Muscle layer of colon (tissue), 2 donors: ENCODE measurements at regions not wholly inside any gene's neighbourhood (a gene's known extent, or its start where the extent isn't known, plus 50 kb on each side); places are given as distances from the start of the nearest gene placed in this dataset.

ENCODE experiments used
- H3K27ac ChIP-seq: one replicate; pipeline ENCODE4 v1.7.0; 2013; ENCODE audit warnings: low read depth, mild to moderate bottlenecking, low read length, moderate library complexity
- H3K27me3 ChIP-seq, 2 donors: one replicate each; pipeline ENCODE4 v1.7.0; 2013; ENCODE audit warnings: low read length in 2 of 2, mild to moderate bottlenecking in 2 of 2; ENCODE audit not compliant: insufficient read depth in 2 of 2, control insufficient read depth in 1 of 2
- H3K36me3 ChIP-seq: one replicate; pipeline ENCODE4 v1.7.0; 2013; ENCODE audit warnings: mild to moderate bottlenecking, low read length; ENCODE audit not compliant: insufficient read depth
- H3K4me1 ChIP-seq: one replicate; pipeline ENCODE4 v1.7.0; 2013; ENCODE audit warnings: mild to moderate bottlenecking, low read length; ENCODE audit not compliant: insufficient read depth
- H3K4me3 ChIP-seq, 2 donors: one replicate each; pipeline ENCODE4 v1.7.0; 2013; ENCODE audit warnings: low read length in 2 of 2, low read depth in 1 of 2, mild to moderate bottlenecking in 1 of 2, moderate library complexity in 1 of 2
- H3K9ac ChIP-seq: one replicate; pipeline ENCODE4 v1.7.0; 2013; ENCODE audit warnings: low read length
- H3K9me3 ChIP-seq: one replicate; pipeline ENCODE4 v1.7.0; 2013; ENCODE audit warnings: mild to moderate bottlenecking, low read length
- donor health status: abdominal sarcoma.
- donor health status: Adenocarcinoma of cecum.

DNA sequence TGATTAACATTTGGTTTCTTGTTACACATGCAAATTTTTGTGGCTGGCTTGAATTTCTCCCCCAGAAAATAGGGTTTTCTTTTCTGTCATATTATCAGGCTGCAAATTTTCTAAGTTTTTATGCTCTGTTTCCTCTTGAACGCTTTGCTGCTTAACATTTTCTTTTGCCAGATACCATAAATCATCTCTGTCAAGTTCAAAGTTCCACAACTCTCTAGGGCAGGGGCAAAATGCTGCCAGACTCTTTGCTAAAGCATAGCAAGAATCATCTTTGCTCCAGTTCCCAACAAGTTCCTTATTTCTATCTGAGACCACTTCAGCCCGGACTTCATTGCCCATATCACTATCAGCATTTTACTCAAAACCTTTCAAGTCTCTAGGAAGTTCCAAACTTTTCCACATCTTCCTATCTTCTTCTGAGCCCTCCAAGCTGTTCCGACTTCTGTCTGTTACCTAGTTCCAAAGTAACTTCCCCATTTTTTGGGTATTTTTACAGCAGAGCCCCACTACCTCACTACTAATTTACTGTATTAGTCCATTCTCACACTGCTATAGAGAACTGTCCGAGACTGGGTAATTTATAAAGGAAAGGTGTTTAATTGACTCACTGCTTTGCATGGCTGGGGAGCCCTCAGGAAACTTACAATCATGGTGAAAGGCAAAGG is 486.9 kb upstream of the NCAM2 start:
- Histone ChIP-seq H3K9me3 (no peaks in the 10 kb centered on the region), H3K27me3 (no peaks in the 10 kb centered on the region), H3K27ac (no peak overlapping the region), H3K36me3 (no peaks in the 10 kb centered on the region), H3K4me3 (no peak overlapping the region), H3K4me1 (no peaks in the 10 kb centered on the region), H3K9ac (no peak overlapping the region)

DNA sequence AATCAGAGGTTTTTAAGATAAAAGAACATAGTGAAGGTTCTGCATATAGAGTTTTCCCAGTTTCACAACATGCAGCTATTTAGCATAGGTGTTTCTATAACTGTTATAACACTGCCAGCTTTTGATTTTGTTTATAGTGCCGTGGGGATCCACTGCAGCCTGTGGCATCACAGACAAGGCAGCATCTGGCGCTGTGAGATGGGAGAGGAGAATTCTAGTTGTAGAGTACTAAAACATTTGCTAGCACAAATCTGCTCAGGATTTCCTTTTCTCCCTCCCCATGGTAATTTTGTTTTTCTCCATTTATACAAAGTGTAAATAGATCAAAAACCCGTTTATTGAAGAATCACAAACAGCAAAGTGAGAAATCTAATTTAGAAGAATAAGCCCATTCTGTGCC is 482.8 kb upstream of the NCAM2 start:
- Histone ChIP-seq H3K4me1 (no peaks in the 10 kb centered on the region), H3K27me3 (no peaks in the 10 kb centered on the region), H3K4me3 (no peak overlapping the region), H3K9me3 (no peaks in the 10 kb centered on the region), H3K9ac (no peak overlapping the region), H3K27ac (no peak overlapping the region), H3K36me3 (no peaks in the 10 kb centered on the region)

DNA sequence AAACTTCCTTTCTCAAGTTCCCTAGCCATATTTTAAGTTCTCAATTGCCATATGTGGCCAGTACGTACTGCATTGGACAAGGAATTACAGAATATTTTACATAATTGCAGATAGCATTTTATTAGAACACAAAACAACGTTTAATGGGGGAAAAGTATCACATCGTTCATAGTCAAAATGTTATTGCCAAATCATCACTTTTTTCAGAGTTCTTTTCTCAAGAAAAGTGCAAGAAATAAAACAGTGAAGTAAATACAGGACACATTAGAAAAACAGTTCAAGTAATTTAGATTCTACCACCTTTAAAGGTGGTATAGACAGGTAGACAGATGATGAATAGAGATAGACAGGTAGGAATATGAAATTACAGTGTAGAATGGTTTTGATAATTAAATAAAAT is 479.1 kb upstream of the NCAM2 start:
- Histone ChIP-seq H3K9me3 (no peaks in the 10 kb centered on the region), H3K36me3 (no peaks in the 10 kb centered on the region), H3K4me3 (no peak overlapping the region), H3K9ac (no peak overlapping the region), H3K27ac (no peak overlapping the region), H3K4me1 (peaks cover 10% of the 10 kb centered on the region), H3K27me3 (no peaks in the 10 kb centered on the region)

DNA sequence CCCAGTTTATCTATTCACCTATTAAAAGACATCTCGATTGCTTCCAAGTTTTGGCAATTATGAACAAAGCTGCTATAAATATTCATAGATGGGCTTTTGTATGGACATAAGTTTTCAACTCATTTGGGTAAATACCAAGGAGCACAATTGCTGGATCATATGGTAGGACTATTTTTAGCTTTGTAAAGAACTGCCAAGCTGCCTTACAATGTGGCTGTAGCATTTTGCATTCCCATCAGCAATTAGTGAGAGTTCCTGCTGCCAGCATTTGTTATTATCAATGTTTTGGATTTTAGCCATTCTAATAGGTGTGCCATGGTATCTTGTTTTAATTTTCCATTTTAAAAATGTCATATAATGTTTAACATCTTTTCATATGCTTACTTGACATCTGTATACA is 475.6 kb upstream of the NCAM2 start:
- Histone ChIP-seq H3K9ac (no peak overlapping the region), H3K27ac (no peak overlapping the region), H3K27me3 (no peaks in the 10 kb centered on the region), H3K4me3 (no peak overlapping the region), H3K36me3 (no peaks in the 10 kb centered on the region), H3K9me3 (no peaks in the 10 kb centered on the region), H3K4me1 (peaks cover 13% of the 10 kb centered on the region)

DNA sequence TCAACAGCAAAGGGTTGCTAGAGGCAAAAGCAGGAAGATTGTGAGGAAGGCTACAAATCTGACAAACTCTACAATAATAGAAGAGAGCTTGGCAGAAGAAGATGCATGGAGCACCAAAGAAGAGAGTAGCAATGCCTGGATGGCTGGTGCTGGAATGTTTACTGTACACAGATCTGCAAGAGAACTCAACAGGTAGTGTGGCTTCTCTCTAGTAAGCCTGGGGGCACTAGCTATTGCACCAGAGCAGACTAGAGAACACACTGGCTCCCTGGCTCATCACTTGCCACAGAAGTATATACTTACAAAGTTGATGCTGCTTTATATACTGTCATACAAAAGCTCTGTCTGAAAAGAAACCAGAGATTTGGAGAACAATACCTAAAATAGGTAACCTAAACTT is 475.0 kb upstream of the NCAM2 start:
- no peaks in the 10 kb centered on the region for H3K27me3 ChIP-seq
- no peak overlapping the region for H3K27ac ChIP-seq
- H3K9ac ChIP-seq: no peak overlapping the region
- H3K4me3 ChIP-seq: no peak overlapping the region
- no peaks in the 10 kb centered on the region for H3K9me3 ChIP-seq
- no peaks in the 10 kb centered on the region for H3K36me3 ChIP-seq
- H3K4me1 ChIP-seq: peaks cover 18% of the 10 kb centered on the region

DNA sequence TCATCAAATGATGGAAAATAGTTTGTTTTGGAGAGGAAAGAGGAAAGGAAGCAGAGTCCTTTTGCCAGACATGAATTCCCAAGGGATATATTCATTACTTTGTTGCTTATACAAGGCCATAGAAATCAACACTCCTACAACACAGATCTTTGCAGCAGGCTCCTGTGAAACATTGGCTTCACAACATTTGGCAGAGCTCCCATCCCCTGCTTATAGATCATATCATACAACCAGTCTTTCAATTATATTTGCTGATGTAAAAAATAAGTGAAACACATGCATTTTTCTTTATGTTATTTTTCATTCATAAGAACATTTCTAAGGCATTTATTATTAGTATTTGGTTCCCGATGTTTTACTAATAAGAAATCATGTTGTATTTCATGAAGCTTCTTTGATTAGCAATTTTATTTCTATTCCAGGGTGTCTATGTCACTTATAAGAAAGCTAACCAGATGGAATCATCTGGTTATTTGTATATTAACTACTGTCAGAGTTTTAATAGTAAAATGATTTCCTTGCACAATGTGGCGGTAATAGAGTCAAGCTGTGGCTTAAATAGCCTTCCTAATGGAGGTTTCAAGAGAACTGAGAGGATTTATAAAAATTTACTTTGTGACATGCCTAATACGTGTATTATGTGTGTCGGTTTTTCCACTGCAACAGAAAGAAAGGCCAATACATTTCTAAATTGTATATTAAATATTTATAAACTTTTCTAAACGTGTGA is 470.3 kb upstream of the NCAM2 start:
- H3K9me3 ChIP-seq: no peaks in the 10 kb centered on the region
- no peaks in the 10 kb centered on the region for H3K27me3 ChIP-seq
- no peak overlapping the region for H3K9ac ChIP-seq
- H3K27ac ChIP-seq: no peak overlapping the region
- no peak overlapping the region for H3K4me3 ChIP-seq
- H3K4me1 ChIP-seq: peaks cover 14% of the 10 kb centered on the region
- H3K36me3 ChIP-seq: no peaks in the 10 kb centered on the region

DNA sequence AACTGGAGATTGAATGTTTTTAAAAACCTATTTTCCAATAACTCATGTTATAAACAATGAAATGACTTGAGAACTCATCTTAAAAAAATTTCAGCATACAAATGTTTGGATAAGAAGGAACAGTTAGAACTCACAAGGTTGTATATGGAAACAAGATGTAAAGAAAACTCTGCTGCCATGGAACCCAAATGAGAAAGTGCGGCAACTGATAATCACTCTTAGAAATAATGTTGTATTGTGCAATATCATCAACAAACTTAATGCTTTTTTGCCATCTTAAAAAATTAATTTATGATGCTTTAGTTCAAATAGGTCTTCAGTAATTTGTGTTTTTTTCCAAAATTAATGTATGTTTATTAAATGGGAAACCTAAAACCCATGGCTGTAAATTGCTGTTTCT is 461.1 kb upstream of the NCAM2 start:
- no peak overlapping the region for H3K9ac ChIP-seq

DNA sequence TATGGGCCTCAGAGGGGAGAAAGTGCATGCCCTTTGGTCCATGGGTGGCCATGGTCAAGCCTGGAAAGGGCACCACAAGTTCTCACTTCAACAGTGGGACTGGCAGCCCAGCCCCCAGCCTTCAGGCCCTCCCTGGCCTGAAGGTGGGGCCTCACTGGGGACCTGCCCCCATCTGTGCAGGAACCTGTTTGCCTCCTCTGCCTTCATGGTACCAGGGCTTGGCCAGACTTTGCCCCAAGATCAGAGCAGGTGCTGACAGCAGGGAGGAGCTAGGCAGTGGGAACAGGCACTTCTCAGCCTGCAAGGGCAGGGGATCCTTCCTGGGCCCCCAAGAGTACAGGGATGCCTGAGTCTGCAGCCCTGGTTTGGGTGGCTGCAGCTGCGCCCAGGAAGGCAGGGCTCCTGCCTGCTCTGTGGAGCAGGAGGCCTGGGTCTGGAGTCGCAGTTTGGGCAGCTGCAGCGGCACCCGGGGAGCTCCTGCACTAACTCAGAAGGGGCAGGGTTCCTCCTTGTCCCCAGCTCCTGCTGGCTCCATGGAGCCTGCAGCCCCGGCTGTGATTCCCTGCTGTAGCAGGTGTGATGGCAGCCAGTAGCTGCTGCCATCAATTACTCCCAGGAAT is 460.1 kb upstream of the NCAM2 start:
- H3K36me3 ChIP-seq: no peaks in the 10 kb centered on the region
- H3K27ac ChIP-seq: no peak overlapping the region
- H3K27me3 ChIP-seq: no peaks in the 10 kb centered on the region
- no peaks in the 10 kb centered on the region for H3K9me3 ChIP-seq
- H3K4me3 ChIP-seq: no peak overlapping the region
- H3K4me1 ChIP-seq: no peaks in the 10 kb centered on the region
- H3K9ac ChIP-seq: no peak overlapping the region

More for the DNA sequence above, 461.1 kb upstream of the NCAM2 start:
- no peak overlapping the region for H3K4me3 ChIP-seq
- no peaks in the 10 kb centered on the region for H3K36me3 ChIP-seq
- H3K27me3 ChIP-seq: no peaks in the 10 kb centered on the region
- no peaks in the 10 kb centered on the region for H3K4me1 ChIP-seq
- H3K27ac ChIP-seq: no peak overlapping the region
- H3K9me3 ChIP-seq: no peaks in the 10 kb centered on the region

DNA sequence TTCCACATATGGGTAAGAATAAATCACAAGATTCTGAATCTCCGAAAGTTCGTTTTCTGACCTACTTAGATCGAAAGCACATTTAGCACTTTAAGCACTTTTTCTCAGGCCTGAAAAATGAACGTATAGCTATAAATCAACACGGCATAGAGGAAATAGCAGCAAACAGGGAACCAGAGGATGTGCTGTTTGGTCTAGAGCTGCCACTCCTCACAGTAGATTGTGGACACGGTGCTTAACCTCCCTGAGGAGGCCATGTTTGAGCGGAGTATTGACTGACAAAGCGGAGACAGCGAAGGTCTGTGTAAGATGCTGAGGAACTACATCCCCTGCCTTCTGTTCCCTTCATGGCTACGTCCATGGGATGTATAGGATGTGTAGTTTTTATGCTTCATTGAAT is 452.8 kb upstream of the NCAM2 start:
- Histone ChIP-seq H3K9ac (no peak overlapping the region), H3K4me3 (no peak overlapping the region), H3K27ac (no peak overlapping the region), H3K9me3 (no peaks in the 10 kb centered on the region), H3K36me3 (no peaks in the 10 kb centered on the region), H3K4me1 (peaks cover 6% of the 10 kb centered on the region), H3K27me3 (no peaks in the 10 kb centered on the region)

DNA sequence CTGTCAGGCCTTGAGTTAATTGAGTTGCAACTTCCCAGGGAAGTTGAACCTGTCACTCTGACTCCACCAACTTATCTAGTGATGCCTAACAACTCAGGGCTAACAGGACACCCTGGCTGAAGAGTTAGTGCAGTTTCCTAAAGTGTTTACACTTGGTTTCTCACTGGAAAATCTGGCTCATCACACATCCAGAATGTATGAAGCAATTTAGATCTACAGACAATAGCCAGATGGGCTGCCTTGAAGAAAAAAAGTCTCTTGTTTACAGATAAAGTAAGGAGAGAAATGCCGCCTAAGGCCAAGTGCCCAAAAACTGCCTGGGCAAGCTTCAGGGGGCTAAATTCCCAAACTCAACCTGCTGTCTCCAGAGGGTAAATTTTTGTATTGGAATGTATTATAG is 446.3 kb upstream of the NCAM2 start:
- Histone ChIP-seq H3K4me3 (peak overlapping the region in 1 of 2 donors; percentile 11), H3K4me1 (peaks cover 23% of the 10 kb centered on the region), H3K9ac (no peak overlapping the region), H3K36me3 (no peaks in the 10 kb centered on the region), H3K9me3 (no peaks in the 10 kb centered on the region), H3K27ac (no peak overlapping the region), H3K27me3 (no peaks in the 10 kb centered on the region)

DNA sequence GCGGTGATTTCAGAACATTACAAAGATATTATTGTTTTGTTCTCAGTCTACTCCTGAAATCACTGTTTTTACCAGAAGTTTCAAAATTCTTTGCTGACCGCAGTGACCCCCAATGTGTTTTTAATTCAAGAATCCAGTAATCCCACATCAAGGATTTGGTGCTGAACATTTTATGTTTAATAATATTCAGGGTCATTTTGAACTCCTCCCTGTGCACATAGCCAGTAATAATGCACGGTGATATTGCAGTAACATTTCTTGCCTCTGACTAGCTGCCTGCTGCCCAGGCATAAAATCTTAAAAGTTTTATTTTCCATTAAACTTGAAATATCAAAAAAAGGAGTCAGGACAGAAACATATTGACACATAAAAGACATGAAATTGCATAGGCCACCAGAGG is 443.4 kb upstream of the NCAM2 start:
- H3K36me3 ChIP-seq: no peaks in the 10 kb centered on the region
- peaks cover 19% of the 10 kb centered on the region for H3K4me1 ChIP-seq
- H3K9me3 ChIP-seq: no peaks in the 10 kb centered on the region
- H3K4me3 ChIP-seq: no peak overlapping the region
- H3K9ac ChIP-seq: no peak overlapping the region
- no peaks in the 10 kb centered on the region for H3K27me3 ChIP-seq
- no peak overlapping the region for H3K27ac ChIP-seq
